Osteocyte (in vitro differentiated cells): ENCODE measurements at regions not wholly inside any gene's neighbourhood (a gene's known extent, or its start where the extent isn't known, plus 50 kb on each side); places are given as distances from the start of the nearest gene placed in this dataset.

Experiments
- DNase-seq: peaks from one replicate; pipeline ENCODE4 v3.0.0; 2021; ENCODE audit warnings: mixed read lengths; ENCODE audit not compliant: unreplicated experiment; ENCODE audit errors: extremely low spot score
- H3K27ac Mint-ChIP-seq: one replicate; pipeline ENCODE4 v1.8.0; 2021; ENCODE audit warnings: mild to moderate bottlenecking, mixed read lengths; ENCODE audit not compliant: unreplicated experiment
- H3K27me3 Mint-ChIP-seq: one replicate; pipeline ENCODE4 v1.8.0; 2021; ENCODE audit warnings: mixed read lengths; ENCODE audit not compliant: unreplicated experiment
- H3K36me3 Mint-ChIP-seq: one replicate; pipeline ENCODE4 v1.8.0; 2021; ENCODE audit warnings: mixed read lengths; ENCODE audit not compliant: unreplicated experiment
- H3K4me1 Mint-ChIP-seq: one replicate; pipeline ENCODE4 v1.8.0; 2021; ENCODE audit warnings: mixed read lengths; ENCODE audit not compliant: unreplicated experiment
- H3K4me3 Mint-ChIP-seq: one replicate; pipeline ENCODE4 v1.8.0; 2021; ENCODE audit warnings: mild to moderate bottlenecking, moderate library complexity, mixed read lengths; ENCODE audit not compliant: unreplicated experiment
- H3K9me3 Mint-ChIP-seq: one replicate; pipeline ENCODE4 v1.8.0; 2021; ENCODE audit warnings: mixed read lengths; ENCODE audit not compliant: unreplicated experiment
- CTCF ChIP-seq: fragments of 200-600 bp; sonication (generic); IDR thresholded peaks from 2 replicates; pipeline ENCODE4 v1.5.0; 2021; ENCODE audit warnings: antibody characterized with exemption, mild to moderate bottlenecking, moderate library complexity

- no peak for DNase-seq
- Mint-ChIP-seq H3K27ac (no peak overlapping the region), H3K36me3 (no peaks in the 10 kb centered on the region), H3K4me3 (no peak overlapping the region), H3K4me1 (no peaks in the 10 kb centered on the region), H3K27me3 (no peaks in the 10 kb centered on the region), H3K9me3 (no peaks in the 10 kb centered on the region)
- TF ChIP-seq CTCF = no peak
These were observed 245.6 kb upstream of the SATB1 start for GRCh38 chr3:18670759-18671158.

DNA sequence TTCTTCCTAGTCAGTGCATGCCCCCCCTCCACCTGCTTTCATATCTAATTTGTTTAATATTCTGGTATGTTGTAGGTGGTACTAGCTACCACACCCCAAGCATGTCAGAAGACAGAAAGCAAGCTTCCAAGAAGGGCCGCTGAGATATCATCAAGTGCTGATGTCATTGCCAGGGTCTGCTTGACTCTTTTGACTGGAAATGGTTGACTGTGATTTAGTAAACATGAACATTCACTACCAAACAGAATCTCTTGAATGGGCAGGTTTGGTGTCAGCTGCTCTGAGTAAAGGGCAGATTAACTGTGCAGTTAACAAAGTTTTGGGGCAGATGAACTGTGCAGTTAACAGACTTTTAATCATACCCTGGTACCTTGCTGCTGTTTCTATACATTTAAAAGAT lies 244.2 kb upstream of the SATB1 start:
- Mint-ChIP-seq H3K27ac (no peak overlapping the region), H3K4me1 (no peaks in the 10 kb centered on the region), H3K27me3 (no peaks in the 10 kb centered on the region), H3K9me3 (no peaks in the 10 kb centered on the region), H3K4me3 (no peak overlapping the region), H3K36me3 (no peaks in the 10 kb centered on the region)
- DNase-seq = no peak
- TF ChIP-seq CTCF = no peak

GRCh38 chr3:18667552-18667951 lies 242.4 kb upstream of the SATB1 start:
- Mint-ChIP-seq H3K27ac (no peak overlapping the region), H3K4me3 (no peak overlapping the region), H3K36me3 (no peaks in the 10 kb centered on the region), H3K9me3 (no peaks in the 10 kb centered on the region), H3K4me1 (no peaks in the 10 kb centered on the region), H3K27me3 (no peaks in the 10 kb centered on the region)
- no peak for TF ChIP-seq CTCF
- no peak for DNase-seq

DNA sequence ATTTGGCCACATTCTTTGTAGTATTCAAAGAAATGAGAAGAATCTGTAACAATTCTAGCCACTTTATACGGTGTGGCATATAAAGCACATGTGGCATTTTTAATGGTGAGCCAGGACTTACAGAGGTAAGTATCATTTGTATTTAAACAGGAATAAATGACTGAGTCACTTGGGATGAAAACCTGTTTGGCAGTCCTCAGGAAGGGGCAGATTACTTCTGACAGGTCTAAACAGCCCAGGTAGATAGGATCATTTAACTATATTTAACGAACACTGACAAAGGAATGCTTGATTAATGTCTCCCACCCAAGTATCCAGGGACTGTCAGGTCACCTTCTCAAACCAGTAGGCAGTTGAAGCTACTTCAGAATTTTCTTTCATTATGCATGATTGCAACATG lies 241.5 kb upstream of the SATB1 start:
- peaks cover 2% of the 10 kb centered on the region for H3K9me3 Mint-ChIP-seq
- H3K27me3 Mint-ChIP-seq = no peaks in the 10 kb centered on the region
- no peak for DNase-seq
- no peak overlapping the region for H3K4me3 Mint-ChIP-seq
- no peaks in the 10 kb centered on the region for H3K4me1 Mint-ChIP-seq
- TF ChIP-seq CTCF = no peak
- no peak overlapping the region for H3K27ac Mint-ChIP-seq
- H3K36me3 Mint-ChIP-seq = no peaks in the 10 kb centered on the region

GRCh38 chr3:18660059-18660458 lies 234.9 kb upstream of the SATB1 start:
- TF ChIP-seq CTCF = no peak
- H3K36me3 Mint-ChIP-seq = no peaks in the 10 kb centered on the region
- H3K4me3 Mint-ChIP-seq = no peak overlapping the region
- no peaks in the 10 kb centered on the region for H3K27me3 Mint-ChIP-seq
- H3K4me1 Mint-ChIP-seq = no peaks in the 10 kb centered on the region
- DNase-seq = no peak
- H3K9me3 Mint-ChIP-seq = peaks cover 8% of the 10 kb centered on the region
- H3K27ac Mint-ChIP-seq = no peak overlapping the region
